Prostate gland (tissue), 2 donors: ENCODE measurements at regions not wholly inside any gene's neighbourhood (a gene's known extent, or its start where the extent isn't known, plus 50 kb on each side); places are given as distances from the start of the nearest gene placed in this dataset.

Experiments used
- CTCF ChIP-seq, 4 experiments: fragments of 200-600 bp in 2 of 4; fragments of 450-650 bp in 2 of 4; sonication (generic) in 2 of 4; IDR thresholded peaks; 1 replicate in 3 of 4; 2 replicates in 1 of 4; pipeline ENCODE4 v1.5.1; 2016 to 2019; ENCODE audit warnings: antibody characterized with exemption in 4 of 4, mild to moderate bottlenecking in 2 of 4, moderate library complexity in 2 of 4
- POLR2AphosphoS5 ChIP-seq: sonication (generic); formaldehyde crosslinking; IDR thresholded peaks from one replicate; pipeline ENCODE4 v1.6.1; 2017; ENCODE audit warnings: antibody characterized with exemption

- TF ChIP-seq CTCF (IDR thresholded peaks at IDR 0.05), result no peak
- TF ChIP-seq POLR2AphosphoS5, result no peak
Measured at GRCh38 chr1:53391982-53392381, 64.1 kb upstream of the LRP8 start.
